ENCODE measurements at regions not wholly inside any gene's neighbourhood (a gene's known extent, or its start where the extent isn't known, plus 50 kb on each side); places are given as distances from the start of the nearest gene placed in this dataset.

DNA sequence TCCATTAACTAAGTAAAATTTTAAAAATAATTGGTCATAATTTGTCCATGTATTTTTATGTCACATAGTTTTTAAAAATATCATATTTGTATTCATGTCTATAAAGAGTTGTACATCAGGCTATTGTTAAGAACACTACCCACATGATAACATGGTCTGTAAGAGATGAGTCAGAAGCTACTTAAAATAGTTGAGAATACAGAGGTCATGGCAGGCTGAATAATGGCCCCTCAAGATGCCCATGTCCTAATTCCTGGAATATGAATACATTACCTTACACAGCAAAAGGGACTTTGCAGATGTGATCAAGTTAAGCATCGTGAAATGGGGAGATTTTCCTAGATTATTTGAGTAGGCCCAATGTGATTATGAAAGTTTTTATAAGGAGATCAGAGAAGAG, 782.9 kb upstream of the GOLIM4 start:
- TF ChIP-seq EZH2 (IDR thresholded peaks at IDR 0.05; ENCODE audit: low read depth) (no peak), CTCF (conservative IDR thresholded peaks at IDR 0.05) (no peak)

Data from PC-9 (cell line).